GM21526 (cell line): ENCODE measurements at regions not wholly inside any gene's neighbourhood (a gene's known extent, or its start where the extent isn't known, plus 50 kb on each side); places are given as distances from the start of the nearest gene placed in this dataset.
"Not testable (repeated sequence)": the region's sequence is repeated elsewhere in the genome, so short reads cannot be mapped to it uniquely, and the experiment has no call there.

Experiments
- ATAC-seq: cut with Tn5 transposase; IDR thresholded peaks from one replicate; pipeline ENCODE4 v1.9.1; 2021; ENCODE audit warnings: moderate library complexity; ENCODE audit not compliant: unreplicated experiment, low FRiP score

GRCh38 chr10:53447576-53447975 lies 675.0 kb upstream of the MBL2 start:
- no peak for ATAC-seq

GRCh38 chr10:53441843-53442242 lies 669.3 kb upstream of the MBL2 start:
- ATAC-seq: no peak

GRCh38 chr10:53440601-53441000 lies 668.0 kb upstream of the MBL2 start:
- ATAC-seq: no peak

GRCh38 chr10:53439075-53439474 lies 666.5 kb upstream of the MBL2 start:
- ATAC-seq: not testable (repeated sequence)

GRCh38 chr10:53434413-53434812 lies 661.8 kb upstream of the MBL2 start:
- no peak for ATAC-seq

- ATAC-seq: no peak
Measured at GRCh38 chr10:53432035-53432434, 659.5 kb upstream of the MBL2 start.

- ATAC-seq: no peak
Measured at GRCh38 chr10:53430974-53431373, 658.4 kb upstream of the MBL2 start.

GRCh38 chr10:53430127-53430891 lies 657.7 kb upstream of the MBL2 start:
- no peak for ATAC-seq

GRCh38 chr10:53422223-53422888 lies 649.8 kb upstream of the MBL2 start:
- ATAC-seq: no peak

GRCh38 chr10:53412651-53413050 lies 640.1 kb upstream of the MBL2 start:
- ATAC-seq: no peak

- no peak for ATAC-seq
Measured at GRCh38 chr10:53406532-53406931, 633.9 kb upstream of the MBL2 start.

GRCh38 chr10:53403688-53404087 lies 631.1 kb upstream of the MBL2 start:
- no peak for ATAC-seq

GRCh38 chr10:53402594-53402993 lies 630.0 kb upstream of the MBL2 start:
- ATAC-seq: no peak

GRCh38 chr10:53401536-53401935 lies 629.0 kb upstream of the MBL2 start:
- no peak for ATAC-seq

- ATAC-seq: no peak
Measured at GRCh38 chr10:53396876-53397275, 624.3 kb upstream of the MBL2 start.

GRCh38 chr10:53395449-53395848 lies 622.9 kb upstream of the MBL2 start:
- no peak for ATAC-seq

- ATAC-seq: no peak
Measured at GRCh38 chr10:53387562-53387961, 615.0 kb upstream of the MBL2 start.

GRCh38 chr10:53382543-53382942 lies 610.0 kb upstream of the MBL2 start:
- no peak for ATAC-seq

GRCh38 chr10:53379956-53380355 lies 607.4 kb upstream of the MBL2 start:
- ATAC-seq: no peak

GRCh38 chr10:53370347-53370746 lies 597.8 kb upstream of the MBL2 start:
- no peak for ATAC-seq

- ATAC-seq: no peak
Measured at GRCh38 chr10:53361936-53362335, 589.4 kb upstream of the MBL2 start.

- no peak for ATAC-seq
Measured at GRCh38 chr10:53361281-53361680, 588.7 kb upstream of the MBL2 start.
